NOMO-1 (cell line): ENCODE measurements at regions not wholly inside any gene's neighbourhood (a gene's known extent, or its start where the extent isn't known, plus 50 kb on each side); places are given as distances from the start of the nearest gene placed in this dataset.

Source experiments
- DNase-seq, 2 experiments: peaks; one replicate each; lab custom pipeline; 2025; ENCODE audit not compliant: unreplicated experiment in 2 of 2; lab: John Stamatoyannopoulos, UW

DNA sequence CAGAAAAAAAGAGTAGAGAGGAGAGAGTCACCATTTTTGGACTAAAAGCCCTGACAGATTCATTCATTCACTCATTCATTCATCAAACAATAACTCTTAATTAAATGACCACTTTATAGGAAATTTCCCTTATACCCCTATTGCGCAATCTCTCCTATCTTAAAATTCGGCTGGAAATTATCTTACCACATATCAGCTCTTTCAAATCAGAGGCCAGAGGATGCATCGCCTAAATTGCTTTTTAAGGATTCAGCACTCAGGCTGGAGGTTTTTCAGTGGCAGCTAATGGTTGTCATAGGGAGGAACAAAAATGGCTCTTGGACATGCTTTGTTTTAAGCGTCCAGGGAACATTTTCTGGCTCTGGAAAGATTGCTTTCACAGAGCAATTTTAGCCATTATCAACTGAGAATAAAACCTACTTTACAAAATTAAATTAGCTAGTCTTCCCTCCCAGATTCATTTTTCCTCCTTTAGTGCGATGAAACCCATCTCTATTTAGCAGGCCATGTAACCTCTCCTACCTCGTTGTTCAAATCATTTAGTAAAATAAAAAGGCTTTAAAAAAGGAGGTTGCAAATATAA lies 115.2 kb downstream of the OLFM4 start:
- DNase-seq: no peak

- peak; percentile 5 to 11 for DNase-seq
These were observed 116.2 kb downstream of the OLFM4 start for GRCh38 chr13:53144826-53145225.

DNA sequence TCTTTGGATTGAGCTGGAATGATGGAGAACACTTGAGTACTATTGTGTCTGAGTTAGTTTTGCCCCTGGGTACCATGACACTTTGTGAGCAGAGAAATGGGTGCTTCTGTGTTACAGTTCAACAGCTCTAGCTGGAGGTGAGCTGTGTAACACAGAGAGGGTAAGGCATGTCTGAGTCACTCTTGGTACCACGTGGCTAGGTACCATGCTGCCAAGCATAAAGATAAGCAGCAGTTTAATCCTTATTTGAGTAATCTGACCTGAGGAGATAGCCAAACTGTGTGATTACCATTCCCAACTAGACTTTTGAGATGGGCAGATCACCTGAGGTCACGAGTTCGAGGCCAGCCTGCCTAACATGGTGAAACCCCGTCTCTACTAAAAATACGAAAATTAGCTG lies 122.0 kb downstream of the OLFM4 start:
- DNase-seq: no peak

DNA sequence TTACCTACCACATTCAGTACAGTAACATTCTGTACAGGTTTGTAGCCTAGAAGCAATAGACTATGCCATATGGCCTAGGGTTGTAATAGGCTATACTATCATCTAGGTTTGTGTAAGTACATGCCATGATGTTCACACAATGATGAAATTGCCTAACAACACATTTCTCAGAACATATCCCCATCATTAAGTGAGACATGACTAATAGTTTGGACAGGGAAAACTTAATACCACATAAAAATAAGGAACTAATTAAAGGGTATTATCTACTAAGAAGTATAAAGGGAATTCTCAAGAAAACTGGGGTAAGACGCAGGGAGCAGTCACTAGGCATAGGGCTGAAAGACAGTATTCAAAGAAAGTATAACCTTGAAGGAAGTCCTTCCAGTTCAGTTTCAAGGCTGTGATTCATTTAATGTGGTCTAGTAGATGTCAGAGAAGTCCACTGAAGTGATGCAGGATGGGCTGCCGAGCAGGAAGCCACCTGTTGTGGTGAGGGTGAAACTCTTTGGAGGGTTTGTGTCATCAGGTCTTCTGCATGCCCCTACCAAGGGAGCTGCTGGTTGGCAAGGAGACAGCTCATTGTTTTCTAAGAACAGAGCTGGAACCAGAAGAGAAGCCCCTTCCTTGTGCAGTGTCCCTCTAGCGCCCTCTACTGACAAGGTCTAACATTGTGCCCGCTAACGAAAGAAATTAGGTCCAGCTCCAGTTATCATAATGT lies 122.9 kb downstream of the OLFM4 start:
- peak in 1 of 2 experiments; percentile 47 for DNase-seq

GRCh38 chr13:53152057-53152421 lies 123.4 kb downstream of the OLFM4 start:
- no peak for DNase-seq

GRCh38 chr13:53158201-53158600 lies 129.6 kb downstream of the OLFM4 start:
- DNase-seq: no peak

DNA sequence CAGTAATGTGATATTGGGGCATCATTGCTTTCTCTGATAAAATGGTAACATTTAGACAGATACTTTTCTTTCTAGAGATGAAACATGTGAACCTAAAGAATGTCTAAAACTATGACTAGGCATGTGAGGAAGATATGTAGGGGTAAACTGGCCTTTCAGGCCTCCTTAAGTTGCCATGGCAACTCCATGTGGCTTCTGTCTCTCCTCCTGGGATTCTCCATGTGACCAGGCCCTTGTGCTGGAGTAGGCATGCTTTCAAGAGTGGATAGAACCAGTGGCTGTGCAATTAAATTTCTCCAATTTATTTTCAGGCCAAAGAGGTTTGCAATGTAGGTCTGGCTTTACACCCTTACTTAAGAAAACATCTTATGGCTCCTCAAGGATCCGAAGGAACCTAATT lies 130.8 kb downstream of the OLFM4 start:
- DNase-seq: no peak

GRCh38 chr13:53160211-53160610 lies 131.6 kb downstream of the OLFM4 start:
- DNase-seq: no peak

- no peak for DNase-seq
These were observed 132.6 kb downstream of the OLFM4 start for GRCh38 chr13:53161251-53161650.

- DNase-seq: no peak
These were observed 136.6 kb downstream of the OLFM4 start for GRCh38 chr13:53165261-53165660.

DNA sequence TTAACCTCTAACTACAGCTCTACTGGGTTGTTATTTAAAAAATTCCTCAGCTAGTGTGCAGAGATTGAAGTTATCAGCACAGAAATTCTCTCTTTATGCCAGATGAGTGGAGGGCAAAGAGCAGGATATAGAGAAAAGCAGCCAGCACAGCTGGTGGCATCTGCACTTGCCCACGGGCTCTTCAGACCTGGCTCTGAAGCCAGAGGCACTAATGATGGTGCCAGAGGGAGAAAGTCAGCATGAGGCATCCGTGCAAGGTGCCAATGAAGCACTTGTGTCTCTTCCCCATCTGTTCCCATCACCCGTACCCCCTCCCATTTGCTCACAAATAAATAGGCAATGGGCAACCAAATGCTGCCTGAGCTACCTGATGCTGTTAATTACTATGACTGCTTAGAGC lies 138.9 kb downstream of the OLFM4 start:
- no peak for DNase-seq

- no peak for DNase-seq
These were observed 142.3 kb downstream of the OLFM4 start for GRCh38 chr13:53170910-53171309.

- DNase-seq: no peak
These were observed 145.9 kb downstream of the OLFM4 start for GRCh38 chr13:53174545-53174944.

DNA sequence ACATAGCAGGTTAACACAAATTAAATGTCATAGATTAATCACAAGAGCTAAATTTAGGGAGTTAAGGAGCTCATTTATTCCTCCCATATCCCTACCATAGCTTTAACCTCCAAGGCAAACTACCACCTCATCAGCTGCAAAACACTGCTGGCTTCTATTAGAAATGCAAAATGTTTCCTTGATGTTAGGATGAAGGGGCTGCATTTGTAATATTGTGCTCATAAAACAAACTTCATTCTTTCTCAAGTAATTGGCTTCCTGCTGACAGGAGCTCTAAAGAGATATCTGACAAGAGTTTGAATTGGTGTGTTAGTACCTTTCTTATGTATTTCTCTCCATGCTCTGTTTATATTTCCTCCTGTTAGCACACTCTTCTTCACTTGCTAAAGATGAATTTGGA lies 152.1 kb downstream of the OLFM4 start:
- DNase-seq: no peak

DNA sequence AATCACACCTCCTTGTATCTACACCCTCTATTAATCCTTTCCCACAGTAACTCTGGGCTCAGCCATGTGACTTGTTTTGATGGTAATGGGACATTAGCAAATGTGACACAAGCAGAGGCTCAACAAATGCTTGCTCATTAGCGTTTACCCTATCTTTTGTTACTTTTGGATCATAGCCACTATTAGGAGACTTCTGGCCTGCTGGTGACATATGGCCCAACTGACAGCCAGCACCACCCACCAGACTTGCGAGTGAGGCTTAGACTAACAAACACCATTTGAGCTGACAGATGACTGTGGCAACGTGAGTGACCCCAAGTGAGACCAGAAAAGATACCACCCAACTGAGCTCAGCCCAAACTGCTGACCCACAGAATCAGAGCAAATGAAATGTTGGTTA lies 154.1 kb downstream of the OLFM4 start:
- DNase-seq: no peak

GRCh38 chr13:53188120-53188519 lies 159.5 kb downstream of the OLFM4 start:
- no peak for DNase-seq

DNA sequence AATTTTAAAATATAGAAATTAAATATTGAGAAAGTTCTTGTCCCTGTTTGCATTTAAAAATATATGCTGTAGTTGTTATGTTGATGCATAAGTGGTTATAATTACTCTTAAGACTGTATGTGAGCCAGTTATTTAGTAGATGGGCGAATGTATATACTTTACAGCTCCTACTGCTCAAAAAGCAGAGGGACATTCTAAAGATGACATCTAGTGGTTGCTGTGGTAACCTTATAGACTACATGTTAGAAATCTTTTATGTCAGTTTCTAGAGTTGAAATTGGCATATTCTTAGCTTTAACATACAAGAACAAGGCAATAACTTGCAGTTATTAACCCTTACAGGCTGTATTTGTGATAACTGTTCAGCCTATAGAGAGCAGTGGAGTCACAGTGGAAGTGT lies 160.5 kb downstream of the OLFM4 start:
- no peak for DNase-seq

- no peak for DNase-seq
These were observed 162.5 kb downstream of the OLFM4 start for GRCh38 chr13:53191091-53191490.

GRCh38 chr13:53197424-53197823 lies 168.8 kb downstream of the OLFM4 start:
- no peak for DNase-seq

GRCh38 chr13:53198017-53198416 lies 169.4 kb downstream of the OLFM4 start:
- no peak for DNase-seq

GRCh38 chr13:53198736-53199135 lies 170.1 kb downstream of the OLFM4 start:
- DNase-seq: no peak

GRCh38 chr13:53200075-53200474 lies 171.5 kb downstream of the OLFM4 start:
- DNase-seq: no peak
